GM23338 (cell line): ENCODE measurements at regions not wholly inside any gene's neighbourhood (a gene's known extent, or its start where the extent isn't known, plus 50 kb on each side); places are given as distances from the start of the nearest gene placed in this dataset.

Source experiments
- ATAC-seq: fragments of 200-7000 bp; cut with Tn5 transposase; 3 replicates; pipeline ENCODE4 v1.9.1; 2020
- DNase-seq: peaks from one replicate; pipeline ENCODE4 v3.0.0-alpha.2; 2015; ENCODE audit warnings: low spot score
- H2AFZ ChIP-seq: fragments of 200-600 bp; sonication (generic); 2 replicates; pipeline ENCODE4 v1.8.0; 2016; ENCODE audit warnings: antibody characterized with exemption, mild to moderate bottlenecking, moderate library complexity
- H3F3A ChIP-seq: fragments of 200-600 bp; sonication (generic); replicated peaks from 2 replicates; pipeline ENCODE4 v1.8.0; 2017; ENCODE audit warnings: antibody characterized with exemption, mixed run types, low read depth
- H3K27ac ChIP-seq: fragments of 200-600 bp; sonication (generic); 2 replicates; pipeline ENCODE4 v1.6.1; 2016; ENCODE audit warnings: low read depth
- H3K27me3 ChIP-seq: fragments of 200-600 bp; sonication (generic); 2 replicates; pipeline ENCODE4 v1.8.0; 2016; ENCODE audit warnings: mild to moderate bottlenecking, mixed run types, moderate library complexity; ENCODE audit not compliant: insufficient read depth
- H3K36me3 ChIP-seq: fragments of 200-600 bp; sonication (generic); 2 replicates; pipeline ENCODE4 v1.8.0; 2016; ENCODE audit warnings: mild to moderate bottlenecking; ENCODE audit not compliant: insufficient read depth
- H3K4me1 ChIP-seq: fragments of 200-600 bp; sonication (generic); 2 replicates; pipeline ENCODE4 v1.8.0; 2016; ENCODE audit warnings: mild to moderate bottlenecking, moderate library complexity; ENCODE audit not compliant: insufficient read depth
- H3K4me2 ChIP-seq: fragments of 200-600 bp; sonication (generic); 2 replicates; pipeline ENCODE4 v1.7.1; 2017; ENCODE audit warnings: mixed run types
- H3K4me3 ChIP-seq: fragments of 200-600 bp; sonication (generic); 2 replicates; pipeline ENCODE4 v1.6.1; 2016; ENCODE audit warnings: mixed run types
- H3K79me2 ChIP-seq: fragments of 200-600 bp; sonication (generic); replicated peaks from 2 replicates; pipeline ENCODE4 v1.8.0; 2017; ENCODE audit warnings: mild to moderate bottlenecking; ENCODE audit not compliant: insufficient read depth
- H3K9me2 ChIP-seq: fragments of 200-600 bp; sonication (generic); 2 replicates; pipeline ENCODE4 v1.8.0; 2017; ENCODE audit not compliant: insufficient read depth
- H4K20me1 ChIP-seq: fragments of 200-600 bp; sonication (generic); replicated peaks from 2 replicates; pipeline ENCODE4 v1.8.0; 2017; ENCODE audit warnings: mild to moderate bottlenecking; ENCODE audit not compliant: insufficient read depth
- H3K27ac Mint-ChIP-seq: 2 replicates; pipeline ENCODE4 v1.8.0; 2020; ENCODE audit warnings: inconsistent platforms, mild to moderate bottlenecking, moderate library complexity, mixed read lengths
- H3K27me3 Mint-ChIP-seq: 3 replicates; pipeline ENCODE4 v1.8.0; 2022; ENCODE audit warnings: low read depth, mild to moderate bottlenecking, moderate library complexity, mixed read lengths, inconsistent platforms; ENCODE audit not compliant: insufficient read depth, poor library complexity
- H3K36me3 Mint-ChIP-seq: 3 replicates; pipeline ENCODE4 v1.8.0; 2021; ENCODE audit warnings: low read depth, mild to moderate bottlenecking, inconsistent platforms, moderate library complexity, mixed read lengths
- H3K4me1 Mint-ChIP-seq: 3 replicates; pipeline ENCODE4 v1.8.0; 2020; ENCODE audit warnings: mild to moderate bottlenecking, inconsistent platforms, mixed read lengths
- H3K4me3 Mint-ChIP-seq: 3 replicates; pipeline ENCODE4 v1.8.0; 2021; ENCODE audit warnings: moderate library complexity, mild to moderate bottlenecking, inconsistent platforms, mixed read lengths
- H3K9me3 Mint-ChIP-seq: 3 replicates; pipeline ENCODE4 v1.8.0; 2020; ENCODE audit warnings: moderate library complexity, mild to moderate bottlenecking, inconsistent platforms, mixed read lengths
- CREB1 ChIP-seq: fragments of 250-450 bp; sonication (Bioruptor Pico); IDR thresholded peaks from 2 replicates; pipeline ENCODE4 v1.5.0; 2020; ENCODE audit warnings: low read depth, mild to moderate bottlenecking, moderate library complexity
- CTCF ChIP-seq, 2 experiments: fragments of 200-600 bp in 1 of 2; sonication (generic) in 1 of 2; conservative IDR thresholded peaks; 2 replicates each; pipeline versions ENCODE4 v1.5.1 to v1.6.1; 2016 to 2017; ENCODE audit warnings: antibody characterized with exemption in 2 of 2, low read depth in 2 of 2, mild to moderate bottlenecking in 2 of 2, moderate library complexity in 1 of 2
- ETS1 ChIP-seq: IDR thresholded peaks from 2 replicates; pipeline ENCODE4 v1.6.1; 2016; ENCODE audit warnings: antibody characterized with exemption
- EZH2 ChIP-seq: fragments of 200-600 bp; sonication (generic); IDR thresholded peaks from one replicate; pipeline ENCODE4 v1.8.0; 2017; ENCODE audit warnings: antibody characterized with exemption, mild to moderate bottlenecking, low read depth; ENCODE audit not compliant: unreplicated experiment
- EZH2phosphoT487 ChIP-seq: fragments of 200-600 bp; sonication (generic); IDR thresholded peaks from one replicate; pipeline ENCODE4 v1.8.1; 2018; ENCODE audit warnings: antibody characterized with exemption; ENCODE audit not compliant: unreplicated experiment
- JUNB ChIP-seq: IDR thresholded peaks from one replicate; pipeline ENCODE4 v1.6.1; 2016; ENCODE audit warnings: antibody characterized with exemption; ENCODE audit not compliant: unreplicated experiment
- NANOG ChIP-seq: IDR thresholded peaks from 2 replicates; pipeline ENCODE4 v1.6.1; 2016; ENCODE audit warnings: antibody characterized with exemption, borderline replicate concordance
- POLR2AphosphoS5 ChIP-seq: IDR thresholded peaks from 2 replicates; pipeline ENCODE4 v1.6.1; 2016; ENCODE audit warnings: antibody characterized with exemption, low read depth
- REST ChIP-seq: IDR thresholded peaks from one replicate; pipeline ENCODE4 v1.6.1; 2018; ENCODE audit warnings: antibody characterized with exemption; ENCODE audit not compliant: unreplicated experiment
- STAT1 ChIP-seq: IDR thresholded peaks from one replicate; pipeline ENCODE4 v1.6.1; 2016; ENCODE audit warnings: antibody characterized with exemption; ENCODE audit not compliant: unreplicated experiment
- ZNF114 ChIP-seq: fragments of 250-450 bp; sonication (Bioruptor Pico); IDR thresholded peaks from 2 replicates; pipeline ENCODE4 v1.5.0; 2020; ENCODE audit warnings: mild to moderate bottlenecking, moderate library complexity
- ZNF331 ChIP-seq: fragments of 250-450 bp; sonication (Bioruptor Pico); IDR thresholded peaks from 2 replicates; pipeline ENCODE4 v1.5.0; 2020; ENCODE audit warnings: low read depth, mild to moderate bottlenecking, moderate library complexity
- ZNF462 ChIP-seq: fragments of 250-450 bp; sonication (Bioruptor Pico); IDR thresholded peaks from 2 replicates; pipeline ENCODE4 v1.5.0; 2020; ENCODE audit warnings: mild to moderate bottlenecking, moderate library complexity

GRCh38 chr7:25716421-25716820 lies 435.6 kb upstream of the NFE2L3 start:
- no peak for ATAC-seq
- no peaks in the 10 kb centered on the region for H3K27me3 ChIP-seq
- Mint-ChIP-seq H3K27ac (no peak overlapping the region), H3K4me3 (no peak overlapping the region), H3K9me3 (no peaks in the 10 kb centered on the region), H3K27me3 (peaks cover 3% of the 10 kb centered on the region), H3K4me1 (peaks cover 11% of the 10 kb centered on the region), H3K36me3 (no peaks in the 10 kb centered on the region)
- no peaks in the 10 kb centered on the region for H3K36me3 ChIP-seq
- peaks cover 5% of the 10 kb centered on the region; the same call in 1 of the 2 replicates for H3K4me1 ChIP-seq
- no peak overlapping the region for H3K27ac ChIP-seq
- no peak for TF ChIP-seq CTCF (conservative IDR thresholded peaks at IDR 0.05; ENCODE audit: low read depth in 2 of 2)
- no peak for TF ChIP-seq ZNF331 (CRISPR knock-in tag)
- TF ChIP-seq STAT1: no peak
- TF ChIP-seq CREB1 (CRISPR knock-in tag): no peak
- TF ChIP-seq EZH2phosphoT487: no peak
- TF ChIP-seq POLR2AphosphoS5: no peak
- TF ChIP-seq ZNF462 (CRISPR knock-in tag): no peak
- TF ChIP-seq ETS1: no peak
- TF ChIP-seq NANOG: no peak
- TF ChIP-seq ZNF114 (CRISPR knock-in tag): no peak
- TF ChIP-seq JUNB: no peak
- no peak for TF ChIP-seq REST
- no peak for TF ChIP-seq EZH2
- H3K4me3 ChIP-seq: no peak overlapping the region
- no peaks in the 10 kb centered on the region for H3F3A ChIP-seq
- H2AFZ ChIP-seq: no peak overlapping the region
- no peak overlapping the region for H3K4me2 ChIP-seq
- H3K9me2 ChIP-seq: no peaks in the 10 kb centered on the region
- H3K79me2 ChIP-seq: no peaks in the 10 kb centered on the region
- no peak for DNase-seq
- H4K20me1 ChIP-seq: no peaks in the 10 kb centered on the region
